Keratinocyte (primary cell): ENCODE measurements at regions not wholly inside any gene's neighbourhood (a gene's known extent, or its start where the extent isn't known, plus 50 kb on each side); places are given as distances from the start of the nearest gene placed in this dataset.

Source experiments
- DNase-seq: peaks from one replicate; pipeline ENCODE4 v3.0.0-alpha.2; 2011; ENCODE audit warnings: low read depth, missing footprints, low spot score
- FAIRE-seq: peaks from 2 replicates; lab custom pipeline; 2011; peaks lifted over from hg19 to GRCh38; lab: Jason Lieb, UNC
- H2AFZ ChIP-seq: 2 replicates; pipeline ENCODE4 v1.6.0; 2012; ENCODE audit warnings: low read length, control low read depth, inconsistent platforms; ENCODE audit not compliant: control insufficient read depth
- H3K27ac ChIP-seq: 2 replicates; pipeline ENCODE4 v1.5.1; 2011; ENCODE audit warnings: low read length; ENCODE audit not compliant: control insufficient read depth, insufficient read depth
- H3K27me3 ChIP-seq: 3 replicates; pipeline ENCODE4 v1.6.0; 2011; ENCODE audit warnings: low read length; ENCODE audit not compliant: control insufficient read depth, insufficient read depth; ENCODE audit errors: extremely low read depth
- H3K36me3 ChIP-seq, 2 experiments: 2 replicates in 1 of 2; 3 replicates in 1 of 2; pipeline ENCODE4 v1.5.1; 2011; ENCODE audit warnings: low read length in 2 of 2, mild to moderate bottlenecking in 1 of 2; ENCODE audit not compliant: control insufficient read depth in 2 of 2, insufficient read depth in 2 of 2; ENCODE audit errors: extremely low read depth in 1 of 2
- H3K4me1 ChIP-seq: 3 replicates; pipeline ENCODE4 v1.5.1; 2011; ENCODE audit warnings: low read length; ENCODE audit not compliant: control insufficient read depth, insufficient read depth; ENCODE audit errors: extremely low read depth
- H3K4me2 ChIP-seq: 3 replicates; pipeline ENCODE4 v1.6.0; 2011; ENCODE audit warnings: low read depth, low read length; ENCODE audit not compliant: control insufficient read depth, insufficient read depth; ENCODE audit errors: extremely low read depth
- H3K4me3 ChIP-seq, 3 experiments: fragments of 200-600 bp in 1 of 3; sonication (generic) in 1 of 3; 2 replicates in 2 of 3; 3 replicates in 1 of 3; pipeline ENCODE4 v1.5.1; 2011 to 2016; ENCODE audit warnings: low read length in 3 of 3, mild to moderate bottlenecking in 3 of 3, control low read depth in 2 of 3, inconsistent platforms in 1 of 3, low read depth in 1 of 3, mixed read lengths in 1 of 3, mixed run types in 1 of 3, moderate library complexity in 1 of 3; ENCODE audit not compliant: control insufficient read depth in 2 of 3, insufficient read depth in 2 of 3; ENCODE audit errors: extremely low read depth in 1 of 3
- H3K79me2 ChIP-seq: 2 replicates; pipeline ENCODE4 v1.6.0; 2012; ENCODE audit warnings: low read length; ENCODE audit not compliant: control insufficient read depth, insufficient read depth
- H3K9ac ChIP-seq: 3 replicates; pipeline ENCODE4 v1.6.0; 2011; ENCODE audit warnings: low read length; ENCODE audit not compliant: control insufficient read depth, insufficient read depth; ENCODE audit errors: extremely low read depth
- H3K9me1 ChIP-seq: 3 replicates; pipeline ENCODE4 v1.6.0; 2011; ENCODE audit warnings: low read length; ENCODE audit not compliant: control insufficient read depth, insufficient read depth; ENCODE audit errors: extremely low read depth
- H3K9me3 ChIP-seq: 2 replicates; pipeline ENCODE4 v1.5.1; 2012; ENCODE audit warnings: low read depth, low read length; ENCODE audit not compliant: control insufficient read depth
- H4K20me1 ChIP-seq: 3 replicates; pipeline ENCODE4 v1.6.0; 2011; ENCODE audit warnings: low read length; ENCODE audit not compliant: control insufficient read depth, insufficient read depth; ENCODE audit errors: extremely low read depth
- CTCF ChIP-seq, 3 experiments: IDR thresholded peaks in 1 of 3; conservative IDR thresholded peaks in 1 of 3; optimal IDR thresholded peaks in 1 of 3; 2 replicates in 2 of 3; 3 replicates in 1 of 3; pipeline versions ENCODE3 to v1.5.1; 2011; ENCODE audit warnings: low read length in 3 of 3, mild to moderate bottlenecking in 3 of 3, moderate library complexity in 2 of 3, control low read depth in 1 of 3, inconsistent platforms in 1 of 3; ENCODE audit not compliant: insufficient read depth in 2 of 3; ENCODE audit errors: extremely low read depth in 1 of 3
- EZH2 ChIP-seq: IDR thresholded peaks from one replicate; pipeline ENCODE4 v1.6.1; 2012; ENCODE audit warnings: inconsistent platforms, mild to moderate bottlenecking, low read length, moderate library complexity
- dilution Hi-C: fragments of 300-500 bp; cut with MboI; formaldehyde crosslinking; loops from one replicate; pipeline ENCODE4 v1.7.0; 2020; ENCODE audit warnings: low sequenced_read_pairs; ENCODE audit not compliant: extremely low pct_ligation_motif_present

GRCh38 chr1:228904222-228904621, 168.9 kb downstream of the RHOU start:
- Histone ChIP-seq H3K27ac (no peak overlapping the region), H3K9ac (no peak overlapping the region), H3K9me3 (no peaks in the 10 kb centered on the region), H3K79me2 (no peaks in the 10 kb centered on the region), H4K20me1 (peaks cover 3% of the 10 kb centered on the region), H3K27me3 (peaks cover 59% of the 10 kb centered on the region), H3K4me3 (no peak overlapping the region), H3K4me1 (peaks cover 7% of the 10 kb centered on the region), H3K36me3 (no peaks in the 10 kb centered on the region), H3K4me2 (no peak overlapping the region), H3K9me1 (no peaks in the 10 kb centered on the region), H2AFZ (no peak overlapping the region)
- dilution Hi-C loops = no loop called here
- FAIRE-seq (no peak), DNase-seq (no peak)
- TF ChIP-seq EZH2 = no peak
- TF ChIP-seq CTCF (optimal IDR thresholded peaks at IDR 0.05 in 1 of 3, IDR thresholded peaks at IDR 0.05 in 1 of 3, conservative IDR thresholded peaks at IDR 0.05 in 1 of 3; ENCODE audit: extremely low read depth in 1 of 3, insufficient read depth in 2 of 3, low read length in 3 of 3) = no peak

GRCh38 chr1:228905701-228906101, 170.4 kb downstream of the RHOU start:
- Histone ChIP-seq H3K4me3 (no peak overlapping the region), H3K4me1 (peaks cover 7% of the 10 kb centered on the region), H3K27me3 (peaks cover 46% of the 10 kb centered on the region), H3K9ac (no peak overlapping the region), H3K9me3 (no peaks in the 10 kb centered on the region), H3K4me2 (no peak overlapping the region), H2AFZ (no peak overlapping the region), H3K36me3 (no peaks in the 10 kb centered on the region), H3K9me1 (no peaks in the 10 kb centered on the region), H4K20me1 (peaks cover 3% of the 10 kb centered on the region), H3K27ac (no peak overlapping the region), H3K79me2 (no peaks in the 10 kb centered on the region)
- no peak for FAIRE-seq
- no peak for TF ChIP-seq EZH2
- no peak for TF ChIP-seq CTCF (optimal IDR thresholded peaks at IDR 0.05 in 1 of 3, IDR thresholded peaks at IDR 0.05 in 1 of 3, conservative IDR thresholded peaks at IDR 0.05 in 1 of 3; ENCODE audit: extremely low read depth in 1 of 3, insufficient read depth in 2 of 3, low read length in 3 of 3)
- no peak for DNase-seq
- dilution Hi-C loops = no loop called here
